G401 (cell line): ENCODE measurements at regions not wholly inside any gene's neighbourhood (a gene's known extent, or its start where the extent isn't known, plus 50 kb on each side); places are given as distances from the start of the nearest gene placed in this dataset.

Experiments used
- DNase-seq: peaks from one replicate; pipeline ENCODE4 v3.0.0-alpha.2; 2015; ENCODE audit warnings: low spot score
- in situ Hi-C: cut with HindIII; loops from 2 replicates; pipeline ENCODE4 v1.10.0; 2016; ENCODE audit warnings: low sequenced_read_pairs, mixed read lengths

- in situ Hi-C loops = no loop called here
- no peak for DNase-seq
These were observed 250.9 kb upstream of the CFAP20DC start for GRCh38 chr3:59300733-59301132.

DNA sequence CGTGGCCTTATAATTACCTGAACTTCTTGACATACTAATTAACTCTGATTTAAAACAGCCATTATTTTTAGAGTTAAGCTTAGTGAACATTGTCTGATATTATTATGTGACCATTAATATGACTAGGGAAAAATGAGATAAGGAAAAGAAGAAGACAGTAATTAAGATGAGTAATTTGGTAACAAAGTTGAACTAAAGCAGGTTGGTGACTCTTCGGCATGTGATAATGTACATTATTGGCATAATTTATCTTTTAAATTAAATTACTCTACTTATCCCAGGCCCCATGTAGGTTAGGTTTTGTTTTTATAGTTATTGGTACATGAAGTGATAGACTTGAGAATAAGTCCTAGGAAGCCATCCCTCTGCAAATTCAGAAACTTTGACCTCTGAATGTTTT lies 249.7 kb upstream of the CFAP20DC start:
- in situ Hi-C loops = no loop called here
- no peak for DNase-seq

- in situ Hi-C loops = no loop called here
- peak; percentile 71 for DNase-seq
These were observed 240.5 kb upstream of the CFAP20DC start for GRCh38 chr3:59290358-59290757.

GRCh38 chr3:59289831-59290230 lies 240.0 kb upstream of the CFAP20DC start:
- peak; percentile 96 for DNase-seq
- in situ Hi-C loops = no loop called here

- DNase-seq = peak; percentile 8
- in situ Hi-C loops = no loop called here
These were observed 239.1 kb upstream of the CFAP20DC start for GRCh38 chr3:59288951-59289350.

DNA sequence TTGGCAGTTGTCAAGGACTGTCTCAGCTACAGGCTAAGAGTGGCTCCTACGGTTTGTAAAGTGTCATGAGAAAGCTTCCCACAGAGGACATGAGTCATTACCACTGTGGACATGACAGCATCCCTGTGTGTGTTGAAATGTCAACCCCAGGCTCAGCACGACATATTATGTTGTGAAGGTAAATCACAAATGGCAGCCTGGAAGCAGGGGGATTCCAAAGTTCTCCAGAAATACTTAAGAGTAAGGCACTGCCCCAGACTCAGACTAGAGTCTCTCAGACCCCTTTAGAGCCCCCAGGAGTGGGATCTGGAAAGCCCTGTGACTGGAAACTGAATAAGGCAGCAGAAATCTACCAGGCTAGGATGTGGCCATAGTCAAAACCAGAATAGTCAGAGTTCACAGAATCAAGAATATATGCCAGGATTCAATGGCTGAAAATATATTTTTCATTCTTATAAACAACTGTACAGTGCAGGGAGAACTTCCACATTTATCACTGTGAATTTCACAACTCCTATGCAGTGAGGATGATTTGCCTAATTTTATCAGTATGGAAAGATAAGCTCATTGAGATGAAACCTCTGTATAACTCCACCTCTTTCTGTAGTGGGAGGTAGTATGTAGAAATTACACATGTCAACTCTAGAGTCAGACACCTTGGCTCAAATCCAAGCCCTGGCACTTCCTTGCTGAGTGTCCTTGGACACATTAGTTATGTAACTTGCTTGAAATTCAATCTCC lies 237.1 kb upstream of the CFAP20DC start:
- in situ Hi-C loops = no loop called here
- DNase-seq = peak; percentile 35

DNA sequence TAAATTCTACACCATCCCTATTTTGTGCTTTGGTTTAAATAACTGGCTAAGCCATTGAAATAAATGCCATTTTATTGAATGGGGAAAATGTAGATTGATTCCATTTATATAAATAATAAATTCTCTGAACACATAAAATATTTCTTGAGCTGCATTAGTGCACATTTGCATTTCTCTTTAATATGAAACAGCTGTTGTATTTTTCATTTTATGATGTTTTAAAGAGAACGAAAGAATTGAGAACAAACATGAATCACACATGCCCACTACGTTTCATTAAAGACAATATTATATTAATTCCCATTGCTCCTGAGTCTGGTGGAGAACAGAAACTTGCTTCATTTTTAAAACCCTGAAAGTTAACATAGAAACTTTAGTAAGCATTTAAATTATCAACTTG lies 235.7 kb upstream of the CFAP20DC start:
- in situ Hi-C loops = no loop called here
- DNase-seq = no peak

DNA sequence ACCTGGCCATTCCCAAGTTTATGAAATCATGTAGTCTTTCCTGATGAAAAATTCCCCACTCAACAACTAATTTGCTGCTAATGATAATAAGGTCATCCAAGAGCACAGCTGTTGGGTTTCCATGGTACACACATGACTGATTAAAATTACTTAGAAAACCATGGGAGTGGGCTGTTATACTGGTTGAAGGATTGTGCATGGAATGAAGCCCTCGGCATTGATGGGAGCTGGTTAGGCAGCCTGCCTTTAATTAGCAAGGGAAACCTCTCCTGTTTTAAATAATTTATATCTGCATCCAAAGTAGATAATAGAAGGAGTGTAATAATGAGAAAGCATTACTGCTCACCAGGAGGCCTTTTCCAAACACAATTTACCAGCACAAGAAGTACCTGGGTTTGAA lies 235.1 kb upstream of the CFAP20DC start:
- in situ Hi-C loops = no loop called here
- DNase-seq = no peak

DNA sequence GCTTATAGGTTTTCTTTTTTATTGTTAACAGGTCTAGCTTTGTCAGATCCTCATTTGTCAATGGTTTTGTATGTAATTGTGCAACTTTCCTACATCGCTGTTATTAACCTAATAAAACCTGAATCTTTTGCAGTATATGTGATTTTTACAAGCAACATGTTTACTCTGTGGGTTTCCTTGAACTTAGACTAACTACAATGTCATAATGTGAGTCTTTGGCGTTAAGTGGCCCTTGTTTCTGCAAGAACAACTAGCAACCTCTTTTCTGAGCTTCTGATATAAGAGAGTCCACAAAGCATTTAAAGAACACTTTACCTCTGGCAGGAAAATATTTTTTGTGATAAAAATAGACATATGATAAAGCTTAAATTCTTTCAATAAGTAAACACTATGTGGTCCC lies 230.3 kb upstream of the CFAP20DC start:
- in situ Hi-C loops = no loop called here
- no peak for DNase-seq

DNA sequence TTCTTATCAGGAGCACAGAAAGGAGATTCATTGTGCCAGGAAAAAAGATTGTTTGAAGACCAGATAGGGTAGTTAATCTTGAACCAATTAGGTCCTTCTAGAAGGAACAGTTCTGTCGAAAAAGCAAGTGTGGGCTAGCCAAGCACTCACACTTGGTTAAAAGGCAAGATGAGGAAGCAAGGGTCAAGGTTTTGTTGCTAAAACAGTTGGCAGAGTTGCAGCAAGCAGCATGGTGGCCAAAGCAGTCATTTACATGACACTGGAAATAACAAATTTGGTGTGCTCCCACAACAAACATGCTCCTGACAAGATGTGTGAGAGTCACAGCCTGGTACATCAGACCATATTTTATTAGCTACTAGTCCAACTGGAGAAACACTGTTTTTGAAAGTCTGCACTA lies 228.0 kb upstream of the CFAP20DC start:
- in situ Hi-C loops = no loop called here
- DNase-seq = no peak

DNA sequence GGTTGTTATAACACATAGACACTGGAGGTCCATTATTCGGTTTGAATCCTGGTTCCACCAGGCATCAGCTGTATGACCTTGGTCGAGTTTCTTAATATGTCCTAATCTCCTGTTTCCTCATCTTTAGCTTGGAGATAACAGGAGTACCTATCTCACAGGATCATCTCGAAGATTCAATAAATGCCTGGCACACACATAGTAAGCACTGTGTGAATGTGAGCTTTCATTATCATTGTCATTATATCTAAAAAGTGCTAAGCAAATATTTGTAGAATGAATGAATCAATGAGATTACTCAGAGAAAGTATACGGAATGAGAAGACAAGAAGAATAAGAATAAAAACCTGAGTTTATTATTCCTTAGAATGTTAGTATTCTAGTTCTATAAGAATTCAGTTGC lies 227.4 kb upstream of the CFAP20DC start:
- DNase-seq = no peak
- in situ Hi-C loops = no loop called here

DNA sequence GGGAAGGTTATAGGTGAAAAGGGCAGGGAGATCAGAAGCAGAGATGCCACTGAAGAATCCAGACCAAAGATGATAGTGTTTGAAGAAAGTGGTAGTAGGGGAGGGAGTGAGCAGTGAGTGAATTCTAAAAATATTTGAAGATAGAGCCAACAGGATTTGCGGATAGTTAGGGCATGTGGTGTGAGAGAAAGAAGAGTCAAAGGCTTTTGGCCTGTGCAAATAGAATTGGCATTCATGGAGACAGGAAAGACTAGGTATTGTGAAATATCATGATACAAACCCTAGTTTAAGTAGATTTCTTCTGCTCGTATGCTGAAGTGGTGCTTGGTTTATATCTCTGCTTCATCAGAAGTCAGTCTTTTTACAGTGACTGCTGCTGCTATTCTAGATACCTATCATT lies 224.2 kb upstream of the CFAP20DC start:
- in situ Hi-C loops = no loop called here
- DNase-seq = no peak

DNA sequence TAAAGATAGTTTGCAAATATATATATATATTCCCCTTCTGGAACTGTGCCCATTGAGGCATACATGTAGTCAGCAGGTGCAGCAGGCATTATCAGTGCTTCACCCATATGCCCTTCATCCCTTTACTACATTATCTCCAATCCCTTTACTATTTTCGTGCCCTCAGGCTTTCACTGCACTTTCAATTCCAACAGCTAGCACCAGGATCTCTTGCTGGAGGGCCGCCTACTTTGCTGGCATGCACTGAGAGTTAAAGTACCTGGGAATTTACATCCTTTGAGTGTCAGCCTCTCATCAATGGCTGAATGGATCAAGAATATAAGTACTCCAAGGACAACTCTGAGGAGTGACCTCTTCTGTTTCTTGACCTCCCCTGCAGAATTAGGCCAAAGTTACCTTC lies 222.1 kb upstream of the CFAP20DC start:
- in situ Hi-C loops = no loop called here
- DNase-seq = no peak

DNA sequence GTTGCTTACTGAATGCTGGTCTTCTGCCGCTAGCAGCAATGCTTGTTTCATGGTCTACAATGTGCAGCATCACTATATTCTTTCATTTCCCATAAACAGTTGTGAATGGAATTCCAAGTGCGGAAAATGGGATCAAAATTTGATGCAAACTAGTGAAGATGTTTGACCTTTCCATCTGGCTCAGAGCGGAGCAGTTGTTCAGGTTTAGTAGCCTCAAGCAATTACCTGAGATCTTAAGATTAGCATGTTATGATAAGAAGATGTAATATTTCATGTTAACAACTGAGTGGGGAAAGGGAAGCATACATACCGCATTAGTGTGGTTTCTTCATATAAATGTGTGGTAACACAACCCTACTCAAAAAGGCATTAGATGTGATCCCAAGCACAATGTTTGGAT lies 221.1 kb upstream of the CFAP20DC start:
- in situ Hi-C loops = no loop called here
- no peak for DNase-seq

- no peak for DNase-seq
- in situ Hi-C loops = no loop called here
These were observed 220.4 kb upstream of the CFAP20DC start for GRCh38 chr3:59270209-59270608.

GRCh38 chr3:59268170-59268569 lies 218.3 kb upstream of the CFAP20DC start:
- in situ Hi-C loops = no loop called here
- DNase-seq = no peak

GRCh38 chr3:59267021-59267420 lies 217.2 kb upstream of the CFAP20DC start:
- no peak for DNase-seq
- in situ Hi-C loops = no loop called here

GRCh38 chr3:59266551-59266950 lies 216.7 kb upstream of the CFAP20DC start:
- in situ Hi-C loops = no loop called here
- no peak for DNase-seq

GRCh38 chr3:59265566-59265965 lies 215.7 kb upstream of the CFAP20DC start:
- no peak for DNase-seq
- in situ Hi-C loops = no loop called here

DNA sequence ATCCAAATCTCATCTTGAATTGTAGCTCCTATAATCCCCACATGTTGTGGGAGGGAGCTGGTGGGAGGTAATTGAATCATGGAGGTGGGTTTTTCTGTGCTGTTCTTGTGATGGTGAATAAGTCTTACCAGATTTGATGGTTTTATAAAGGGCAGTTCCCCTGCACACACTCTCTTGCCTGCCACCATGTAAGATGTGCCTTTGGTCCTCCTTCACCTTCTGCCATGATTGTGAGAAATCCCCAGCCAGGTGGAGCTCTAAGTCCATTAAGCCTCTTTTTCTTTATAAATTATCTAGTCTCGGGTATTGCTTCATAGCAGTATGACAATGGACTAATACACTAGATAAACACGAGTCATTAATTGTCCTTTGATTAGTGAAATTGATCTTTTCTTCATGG lies 214.5 kb upstream of the CFAP20DC start:
- DNase-seq = no peak
- in situ Hi-C loops = no loop called here

DNA sequence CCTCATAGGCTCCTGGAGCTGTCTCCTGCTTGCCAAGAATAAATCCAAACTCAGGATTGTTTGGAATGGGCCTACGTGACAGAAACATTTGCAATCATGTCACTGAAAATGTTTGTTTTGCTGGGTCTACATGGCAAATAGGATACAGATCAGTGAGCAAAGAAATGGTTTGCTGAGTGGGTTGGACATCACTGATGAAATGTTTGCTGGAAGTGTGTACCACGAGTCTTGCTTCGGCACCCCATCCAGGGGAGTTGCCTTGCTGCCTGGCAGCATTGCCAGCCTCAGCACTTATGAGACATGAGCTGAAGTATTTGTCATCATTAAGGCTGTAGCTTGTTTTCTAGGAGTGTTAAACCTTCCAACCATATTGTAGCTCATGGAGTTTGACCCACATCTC lies 213.3 kb upstream of the CFAP20DC start:
- no peak for DNase-seq
- in situ Hi-C loops = no loop called here

GRCh38 chr3:59262076-59262498 lies 212.3 kb upstream of the CFAP20DC start:
- DNase-seq = no peak
- in situ Hi-C loops = no loop called here
